GM23338 (cell line): ENCODE measurements at regions not wholly inside any gene's neighbourhood (a gene's known extent, or its start where the extent isn't known, plus 50 kb on each side); places are given as distances from the start of the nearest gene placed in this dataset.

Experiments used
- ATAC-seq: fragments of 200-7000 bp; cut with Tn5 transposase; 3 replicates; pipeline ENCODE4 v1.9.1; 2020
- DNase-seq: peaks from one replicate; pipeline ENCODE4 v3.0.0-alpha.2; 2015; ENCODE audit warnings: low spot score
- H2AFZ ChIP-seq: fragments of 200-600 bp; sonication (generic); 2 replicates; pipeline ENCODE4 v1.8.0; 2016; ENCODE audit warnings: antibody characterized with exemption, mild to moderate bottlenecking, moderate library complexity
- H3F3A ChIP-seq: fragments of 200-600 bp; sonication (generic); replicated peaks from 2 replicates; pipeline ENCODE4 v1.8.0; 2017; ENCODE audit warnings: antibody characterized with exemption, mixed run types, low read depth
- H3K27ac ChIP-seq: fragments of 200-600 bp; sonication (generic); 2 replicates; pipeline ENCODE4 v1.6.1; 2016; ENCODE audit warnings: low read depth
- H3K27me3 ChIP-seq: fragments of 200-600 bp; sonication (generic); 2 replicates; pipeline ENCODE4 v1.8.0; 2016; ENCODE audit warnings: mild to moderate bottlenecking, mixed run types, moderate library complexity; ENCODE audit not compliant: insufficient read depth
- H3K36me3 ChIP-seq: fragments of 200-600 bp; sonication (generic); 2 replicates; pipeline ENCODE4 v1.8.0; 2016; ENCODE audit warnings: mild to moderate bottlenecking; ENCODE audit not compliant: insufficient read depth
- H3K4me1 ChIP-seq: fragments of 200-600 bp; sonication (generic); 2 replicates; pipeline ENCODE4 v1.8.0; 2016; ENCODE audit warnings: mild to moderate bottlenecking, moderate library complexity; ENCODE audit not compliant: insufficient read depth
- H3K4me2 ChIP-seq: fragments of 200-600 bp; sonication (generic); 2 replicates; pipeline ENCODE4 v1.7.1; 2017; ENCODE audit warnings: mixed run types
- H3K4me3 ChIP-seq: fragments of 200-600 bp; sonication (generic); 2 replicates; pipeline ENCODE4 v1.6.1; 2016; ENCODE audit warnings: mixed run types
- H3K79me2 ChIP-seq: fragments of 200-600 bp; sonication (generic); replicated peaks from 2 replicates; pipeline ENCODE4 v1.8.0; 2017; ENCODE audit warnings: mild to moderate bottlenecking; ENCODE audit not compliant: insufficient read depth
- H3K9me2 ChIP-seq: fragments of 200-600 bp; sonication (generic); 2 replicates; pipeline ENCODE4 v1.8.0; 2017; ENCODE audit not compliant: insufficient read depth
- H4K20me1 ChIP-seq: fragments of 200-600 bp; sonication (generic); replicated peaks from 2 replicates; pipeline ENCODE4 v1.8.0; 2017; ENCODE audit warnings: mild to moderate bottlenecking; ENCODE audit not compliant: insufficient read depth
- H3K27ac Mint-ChIP-seq: 2 replicates; pipeline ENCODE4 v1.8.0; 2020; ENCODE audit warnings: inconsistent platforms, mild to moderate bottlenecking, moderate library complexity, mixed read lengths
- H3K27me3 Mint-ChIP-seq: 3 replicates; pipeline ENCODE4 v1.8.0; 2022; ENCODE audit warnings: low read depth, mild to moderate bottlenecking, moderate library complexity, mixed read lengths, inconsistent platforms; ENCODE audit not compliant: insufficient read depth, poor library complexity
- H3K36me3 Mint-ChIP-seq: 3 replicates; pipeline ENCODE4 v1.8.0; 2021; ENCODE audit warnings: low read depth, mild to moderate bottlenecking, inconsistent platforms, moderate library complexity, mixed read lengths
- H3K4me1 Mint-ChIP-seq: 3 replicates; pipeline ENCODE4 v1.8.0; 2020; ENCODE audit warnings: mild to moderate bottlenecking, inconsistent platforms, mixed read lengths
- H3K4me3 Mint-ChIP-seq: 3 replicates; pipeline ENCODE4 v1.8.0; 2021; ENCODE audit warnings: moderate library complexity, mild to moderate bottlenecking, inconsistent platforms, mixed read lengths
- H3K9me3 Mint-ChIP-seq: 3 replicates; pipeline ENCODE4 v1.8.0; 2020; ENCODE audit warnings: moderate library complexity, mild to moderate bottlenecking, inconsistent platforms, mixed read lengths
- CREB1 ChIP-seq: fragments of 250-450 bp; sonication (Bioruptor Pico); IDR thresholded peaks from 2 replicates; pipeline ENCODE4 v1.5.0; 2020; ENCODE audit warnings: low read depth, mild to moderate bottlenecking, moderate library complexity
- EZH2 ChIP-seq: fragments of 200-600 bp; sonication (generic); IDR thresholded peaks from one replicate; pipeline ENCODE4 v1.8.0; 2017; ENCODE audit warnings: antibody characterized with exemption, mild to moderate bottlenecking, low read depth; ENCODE audit not compliant: unreplicated experiment
- EZH2phosphoT487 ChIP-seq: fragments of 200-600 bp; sonication (generic); IDR thresholded peaks from one replicate; pipeline ENCODE4 v1.8.1; 2018; ENCODE audit warnings: antibody characterized with exemption; ENCODE audit not compliant: unreplicated experiment
- JUNB ChIP-seq: IDR thresholded peaks from one replicate; pipeline ENCODE4 v1.6.1; 2016; ENCODE audit warnings: antibody characterized with exemption; ENCODE audit not compliant: unreplicated experiment
- NANOG ChIP-seq: IDR thresholded peaks from 2 replicates; pipeline ENCODE4 v1.6.1; 2016; ENCODE audit warnings: antibody characterized with exemption, borderline replicate concordance
- POLR2AphosphoS5 ChIP-seq: IDR thresholded peaks from 2 replicates; pipeline ENCODE4 v1.6.1; 2016; ENCODE audit warnings: antibody characterized with exemption, low read depth
- REST ChIP-seq: IDR thresholded peaks from one replicate; pipeline ENCODE4 v1.6.1; 2018; ENCODE audit warnings: antibody characterized with exemption; ENCODE audit not compliant: unreplicated experiment
- STAT1 ChIP-seq: IDR thresholded peaks from one replicate; pipeline ENCODE4 v1.6.1; 2016; ENCODE audit warnings: antibody characterized with exemption; ENCODE audit not compliant: unreplicated experiment
- ZNF114 ChIP-seq: fragments of 250-450 bp; sonication (Bioruptor Pico); IDR thresholded peaks from 2 replicates; pipeline ENCODE4 v1.5.0; 2020; ENCODE audit warnings: mild to moderate bottlenecking, moderate library complexity
- ZNF331 ChIP-seq: fragments of 250-450 bp; sonication (Bioruptor Pico); IDR thresholded peaks from 2 replicates; pipeline ENCODE4 v1.5.0; 2020; ENCODE audit warnings: low read depth, mild to moderate bottlenecking, moderate library complexity
- ZNF462 ChIP-seq: fragments of 250-450 bp; sonication (Bioruptor Pico); IDR thresholded peaks from 2 replicates; pipeline ENCODE4 v1.5.0; 2020; ENCODE audit warnings: mild to moderate bottlenecking, moderate library complexity
- TF ChIP-seq, protein P1 (sequence below), 2 experiments: fragments of 200-600 bp in 1 of 2; sonication (generic) in 1 of 2; conservative IDR thresholded peaks; 2 replicates each; pipeline versions ENCODE4 v1.5.1 to v1.6.1; 2016 to 2017; ENCODE audit warnings: antibody characterized with exemption in 2 of 2, low read depth in 2 of 2, mild to moderate bottlenecking in 2 of 2, moderate library complexity in 1 of 2
- TF ChIP-seq, protein P2 (sequence below): IDR thresholded peaks from 2 replicates; pipeline ENCODE4 v1.6.1; 2016; ENCODE audit warnings: antibody characterized with exemption

- Mint-ChIP-seq H3K4me1 (peaks cover 6% of the 10 kb centered on the region; the same call in 2 of the 3 replicates), H3K27me3 (no peaks in the 10 kb centered on the region), H3K36me3 (no peaks in the 10 kb centered on the region), H3K4me3 (no peak overlapping the region), H3K9me3 (no peaks in the 10 kb centered on the region), H3K27ac (no peak overlapping the region)
- ATAC-seq (no peak), DNase-seq (no peak)
- no peaks in the 10 kb centered on the region for H3F3A ChIP-seq
- H3K27me3 ChIP-seq, result no peaks in the 10 kb centered on the region
- no peaks in the 10 kb centered on the region for H3K36me3 ChIP-seq
- no peak overlapping the region for H3K27ac ChIP-seq
- H3K79me2 ChIP-seq, result no peaks in the 10 kb centered on the region
- no peak overlapping the region for H2AFZ ChIP-seq
- no peak overlapping the region for H3K4me3 ChIP-seq
- no peaks in the 10 kb centered on the region for H3K9me2 ChIP-seq
- H3K4me2 ChIP-seq, result no peak overlapping the region
- H3K4me1 ChIP-seq, result no peaks in the 10 kb centered on the region
- TF ChIP-seq EZH2 (no peak), JUNB (no peak), STAT1 (no peak), ZNF331 (CRISPR knock-in tag) (no peak), ZNF462 (CRISPR knock-in tag) (no peak), CREB1 (CRISPR knock-in tag) (no peak), EZH2phosphoT487 (no peak), POLR2AphosphoS5 (no peak), REST (no peak), NANOG (no peak), ZNF114 (CRISPR knock-in tag) (no peak)
- TF ChIP-seq, protein P1, sequence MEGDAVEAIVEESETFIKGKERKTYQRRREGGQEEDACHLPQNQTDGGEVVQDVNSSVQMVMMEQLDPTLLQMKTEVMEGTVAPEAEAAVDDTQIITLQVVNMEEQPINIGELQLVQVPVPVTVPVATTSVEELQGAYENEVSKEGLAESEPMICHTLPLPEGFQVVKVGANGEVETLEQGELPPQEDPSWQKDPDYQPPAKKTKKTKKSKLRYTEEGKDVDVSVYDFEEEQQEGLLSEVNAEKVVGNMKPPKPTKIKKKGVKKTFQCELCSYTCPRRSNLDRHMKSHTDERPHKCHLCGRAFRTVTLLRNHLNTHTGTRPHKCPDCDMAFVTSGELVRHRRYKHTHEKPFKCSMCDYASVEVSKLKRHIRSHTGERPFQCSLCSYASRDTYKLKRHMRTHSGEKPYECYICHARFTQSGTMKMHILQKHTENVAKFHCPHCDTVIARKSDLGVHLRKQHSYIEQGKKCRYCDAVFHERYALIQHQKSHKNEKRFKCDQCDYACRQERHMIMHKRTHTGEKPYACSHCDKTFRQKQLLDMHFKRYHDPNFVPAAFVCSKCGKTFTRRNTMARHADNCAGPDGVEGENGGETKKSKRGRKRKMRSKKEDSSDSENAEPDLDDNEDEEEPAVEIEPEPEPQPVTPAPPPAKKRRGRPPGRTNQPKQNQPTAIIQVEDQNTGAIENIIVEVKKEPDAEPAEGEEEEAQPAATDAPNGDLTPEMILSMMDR (conservative IDR thresholded peaks at IDR 0.05; ENCODE audit: low read depth in 2 of 2), result no peak
- TF ChIP-seq, protein P2, sequence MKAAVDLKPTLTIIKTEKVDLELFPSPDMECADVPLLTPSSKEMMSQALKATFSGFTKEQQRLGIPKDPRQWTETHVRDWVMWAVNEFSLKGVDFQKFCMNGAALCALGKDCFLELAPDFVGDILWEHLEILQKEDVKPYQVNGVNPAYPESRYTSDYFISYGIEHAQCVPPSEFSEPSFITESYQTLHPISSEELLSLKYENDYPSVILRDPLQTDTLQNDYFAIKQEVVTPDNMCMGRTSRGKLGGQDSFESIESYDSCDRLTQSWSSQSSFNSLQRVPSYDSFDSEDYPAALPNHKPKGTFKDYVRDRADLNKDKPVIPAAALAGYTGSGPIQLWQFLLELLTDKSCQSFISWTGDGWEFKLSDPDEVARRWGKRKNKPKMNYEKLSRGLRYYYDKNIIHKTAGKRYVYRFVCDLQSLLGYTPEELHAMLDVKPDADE, result no peak
- no peaks in the 10 kb centered on the region for H4K20me1 ChIP-seq
Observed at GRCh38 chr5:166860426-166860825, 1431.0 kb upstream of the WWC1 start.
